ENCODE measurements at regions not wholly inside any gene's neighbourhood (a gene's known extent, or its start where the extent isn't known, plus 50 kb on each side); places are given as distances from the start of the nearest gene placed in this dataset.

- DNase-seq (ENCODE audit: low spot score) = no peak
Observed at GRCh38 chr21:33155422-33155821, 74.3 kb upstream of the IFNAR2 start.

GRCh38 chr21:33157303-33157702 is 72.4 kb upstream of the IFNAR2 start:
- no peak for DNase-seq (ENCODE audit: low spot score)

- DNase-seq (ENCODE audit: low spot score) = no peak
Observed at GRCh38 chr21:33158654-33159053, 71.1 kb upstream of the IFNAR2 start.

- DNase-seq (ENCODE audit: low spot score) = no peak
Observed at GRCh38 chr21:33162436-33162951, 67.2 kb upstream of the IFNAR2 start.

GRCh38 chr21:33168886-33169285 is 60.9 kb upstream of the IFNAR2 start:
- no peak for DNase-seq (ENCODE audit: low spot score)

- DNase-seq (ENCODE audit: low spot score) = no peak
Observed at GRCh38 chr21:33169359-33169758, 60.4 kb upstream of the IFNAR2 start.

GRCh38 chr21:33171616-33172169 is 58.0 kb upstream of the IFNAR2 start:
- no peak for DNase-seq (ENCODE audit: low spot score)

GRCh38 chr21:33174756-33175155 is 55.0 kb upstream of the IFNAR2 start:
- no peak for DNase-seq (ENCODE audit: low spot score)

Data from SK-N-DZ (cell line).